Progenitor cell of endocrine pancreas (in vitro differentiated cells): ENCODE measurements at regions not wholly inside any gene's neighbourhood (a gene's known extent, or its start where the extent isn't known, plus 50 kb on each side); places are given as distances from the start of the nearest gene placed in this dataset.

Experiments
- DNase-seq: peaks from one replicate; pipeline ENCODE4 v3.0.0; 2021; ENCODE audit warnings: low spot score; ENCODE audit not compliant: unreplicated experiment
- H3K27ac Mint-ChIP-seq: 2 replicates; pipeline ENCODE4 v1.8.0; 2021; ENCODE audit warnings: mild to moderate bottlenecking, moderate library complexity, mixed read lengths
- H3K27me3 Mint-ChIP-seq: 2 replicates; pipeline ENCODE4 v1.8.0; 2021; ENCODE audit warnings: mixed read lengths
- H3K36me3 Mint-ChIP-seq: 2 replicates; pipeline ENCODE4 v1.8.0; 2022; ENCODE audit warnings: mixed read lengths; ENCODE audit not compliant: insufficient read depth
- H3K4me1 Mint-ChIP-seq: 2 replicates; pipeline ENCODE4 v1.8.0; 2021; ENCODE audit warnings: low read depth, mixed read lengths
- H3K4me3 Mint-ChIP-seq: 2 replicates; pipeline ENCODE4 v1.8.0; 2021; ENCODE audit warnings: low read depth, mild to moderate bottlenecking, moderate library complexity, mixed read lengths
- H3K9me3 Mint-ChIP-seq: 2 replicates; pipeline ENCODE4 v1.8.0; 2021; ENCODE audit warnings: low read depth, mixed read lengths
- TF ChIP-seq, protein P1 (sequence below): fragments of 200-600 bp; sonication (generic); IDR thresholded peaks from one replicate; pipeline ENCODE4 v1.5.0; 2021; ENCODE audit warnings: antibody characterized with exemption, mild to moderate bottlenecking; ENCODE audit not compliant: unreplicated experiment

DNA sequence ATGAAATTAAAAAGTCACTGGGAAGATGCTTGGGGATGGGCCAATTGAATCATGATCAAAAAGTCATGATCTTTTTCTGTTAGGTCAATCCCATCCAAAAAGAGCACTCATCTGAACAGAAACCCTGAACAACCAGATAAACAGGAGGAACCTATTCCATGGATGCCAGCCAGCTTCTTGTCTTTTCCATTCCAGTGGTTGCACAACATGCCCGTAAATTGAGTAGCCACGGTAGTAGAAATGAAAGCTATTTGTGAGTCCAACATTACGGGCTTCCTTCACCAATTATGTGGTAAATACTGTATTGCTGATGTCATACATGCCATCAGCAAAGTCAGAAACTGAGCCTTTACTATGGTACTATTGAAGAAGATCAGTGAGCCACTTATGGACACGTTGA is 982.4 kb upstream of the HS3ST1 start:
- no peak for DNase-seq
- no peaks in the 10 kb centered on the region for H3K9me3 Mint-ChIP-seq
- no peaks in the 10 kb centered on the region for H3K27me3 Mint-ChIP-seq
- TF ChIP-seq, protein P1, sequence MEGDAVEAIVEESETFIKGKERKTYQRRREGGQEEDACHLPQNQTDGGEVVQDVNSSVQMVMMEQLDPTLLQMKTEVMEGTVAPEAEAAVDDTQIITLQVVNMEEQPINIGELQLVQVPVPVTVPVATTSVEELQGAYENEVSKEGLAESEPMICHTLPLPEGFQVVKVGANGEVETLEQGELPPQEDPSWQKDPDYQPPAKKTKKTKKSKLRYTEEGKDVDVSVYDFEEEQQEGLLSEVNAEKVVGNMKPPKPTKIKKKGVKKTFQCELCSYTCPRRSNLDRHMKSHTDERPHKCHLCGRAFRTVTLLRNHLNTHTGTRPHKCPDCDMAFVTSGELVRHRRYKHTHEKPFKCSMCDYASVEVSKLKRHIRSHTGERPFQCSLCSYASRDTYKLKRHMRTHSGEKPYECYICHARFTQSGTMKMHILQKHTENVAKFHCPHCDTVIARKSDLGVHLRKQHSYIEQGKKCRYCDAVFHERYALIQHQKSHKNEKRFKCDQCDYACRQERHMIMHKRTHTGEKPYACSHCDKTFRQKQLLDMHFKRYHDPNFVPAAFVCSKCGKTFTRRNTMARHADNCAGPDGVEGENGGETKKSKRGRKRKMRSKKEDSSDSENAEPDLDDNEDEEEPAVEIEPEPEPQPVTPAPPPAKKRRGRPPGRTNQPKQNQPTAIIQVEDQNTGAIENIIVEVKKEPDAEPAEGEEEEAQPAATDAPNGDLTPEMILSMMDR = no peak
- no peak overlapping the region for H3K27ac Mint-ChIP-seq
- H3K4me1 Mint-ChIP-seq = no peaks in the 10 kb centered on the region
- H3K4me3 Mint-ChIP-seq = no peak overlapping the region
- no peaks in the 10 kb centered on the region for H3K36me3 Mint-ChIP-seq

DNA sequence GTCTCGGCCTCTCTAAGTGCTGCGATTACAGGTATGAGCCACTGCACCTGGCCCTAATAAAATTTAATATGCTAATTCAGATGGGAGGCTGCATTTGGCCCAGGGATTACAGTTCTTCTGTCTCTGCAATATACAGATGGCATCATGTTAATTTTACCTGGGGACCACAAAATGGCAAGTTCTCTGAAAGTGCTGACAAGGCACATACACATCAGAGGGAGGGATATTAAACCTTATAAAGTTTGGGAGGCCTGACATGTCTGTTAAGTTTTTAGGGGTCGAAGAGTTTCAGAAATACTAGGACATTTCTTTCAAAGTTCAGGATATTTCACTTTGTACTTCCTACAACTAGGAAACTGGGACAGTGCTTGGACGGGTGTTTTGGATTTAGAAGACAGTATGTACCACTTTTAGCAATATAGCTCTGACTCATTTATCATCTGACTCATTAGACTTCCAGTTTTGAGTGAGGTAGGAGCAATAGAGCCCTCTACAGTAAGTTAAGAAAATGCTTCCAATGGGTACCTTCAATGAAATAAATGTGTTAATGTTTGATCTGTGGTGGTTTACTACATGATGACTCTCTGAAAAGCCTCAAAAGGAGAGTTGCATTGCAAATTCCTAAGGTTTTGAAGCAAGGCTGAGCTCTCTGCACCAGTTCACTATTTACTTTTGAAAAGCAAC is 981.0 kb upstream of the HS3ST1 start:
- Mint-ChIP-seq H3K36me3 (no peaks in the 10 kb centered on the region), H3K4me3 (no peak overlapping the region), H3K9me3 (no peaks in the 10 kb centered on the region)

DNA sequence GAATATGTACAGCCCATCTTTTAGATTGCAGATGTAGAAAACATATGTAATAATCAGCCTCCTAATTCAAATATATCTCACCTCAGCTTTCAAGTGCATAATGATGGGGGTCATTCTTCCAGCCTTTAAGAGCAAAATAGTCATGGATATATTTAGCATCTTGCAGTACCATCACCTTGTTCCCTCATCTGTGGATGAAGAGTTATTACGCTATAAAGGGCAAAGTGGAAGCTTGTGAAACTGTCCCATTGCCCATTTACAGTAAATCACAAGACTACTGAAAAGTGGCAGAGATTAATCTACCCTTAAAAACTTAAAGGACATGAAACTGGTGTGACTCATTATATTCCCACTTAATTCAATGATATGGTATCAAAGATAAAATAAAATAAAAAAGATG is 979.7 kb upstream of the HS3ST1 start:
- Mint-ChIP-seq H3K27ac (no peak overlapping the region), H3K36me3 (no peaks in the 10 kb centered on the region), H3K9me3 (no peaks in the 10 kb centered on the region), H3K4me1 (no peaks in the 10 kb centered on the region), H3K27me3 (no peaks in the 10 kb centered on the region), H3K4me3 (no peak overlapping the region)
- no peak for DNase-seq
- TF ChIP-seq, protein P1 = no peak

More for the DNA sequence above, 981.0 kb upstream of the HS3ST1 start:
- no peak overlapping the region for H3K27ac Mint-ChIP-seq
- H3K4me1 Mint-ChIP-seq = no peaks in the 10 kb centered on the region
- no peaks in the 10 kb centered on the region for H3K27me3 Mint-ChIP-seq
- no peak for DNase-seq
- TF ChIP-seq, protein P1 = no peak

DNA sequence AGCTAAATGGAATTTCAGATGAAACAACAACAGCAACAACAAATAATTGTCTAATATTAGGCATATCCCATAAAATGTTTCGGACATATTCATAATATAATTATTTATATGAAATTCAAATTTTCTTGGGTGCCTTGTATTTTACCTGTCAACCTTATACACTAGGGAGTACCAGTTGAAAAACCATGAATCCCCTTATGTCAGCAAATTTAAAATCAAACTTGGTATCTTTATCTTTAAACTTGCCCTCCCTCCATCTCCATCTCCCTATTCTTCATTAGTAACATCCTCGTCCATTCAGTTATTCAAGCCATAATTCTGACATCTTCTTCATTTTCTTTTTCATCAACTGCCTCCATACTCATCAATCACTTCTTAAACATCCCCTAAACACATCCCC is 974.5 kb upstream of the HS3ST1 start:
- H3K36me3 Mint-ChIP-seq = no peaks in the 10 kb centered on the region
- no peak for DNase-seq
- no peak overlapping the region for H3K27ac Mint-ChIP-seq
- H3K4me3 Mint-ChIP-seq = no peak overlapping the region
- H3K27me3 Mint-ChIP-seq = no peaks in the 10 kb centered on the region
- TF ChIP-seq, protein P1 = no peak
- peaks cover 1% of the 10 kb centered on the region for H3K4me1 Mint-ChIP-seq
- H3K9me3 Mint-ChIP-seq = no peaks in the 10 kb centered on the region

DNA sequence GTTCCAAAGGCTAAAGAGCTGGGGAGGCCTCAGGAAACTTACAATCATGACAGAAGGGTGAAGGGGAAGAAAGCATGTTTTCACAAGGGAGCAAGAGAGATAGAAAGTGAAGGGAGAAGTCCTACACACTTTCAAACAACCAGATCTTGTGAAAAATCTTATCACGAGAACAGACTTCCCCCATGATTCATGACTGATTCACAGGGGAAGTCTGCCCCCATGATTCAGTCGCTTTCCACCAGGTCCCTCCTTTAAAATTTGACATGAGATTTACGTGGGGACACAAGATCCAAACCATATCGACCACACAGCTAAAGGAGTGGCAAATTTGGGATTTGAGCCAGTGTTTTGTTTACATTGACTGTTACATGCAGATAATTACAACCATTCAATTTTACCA is 971.1 kb upstream of the HS3ST1 start:
- no peaks in the 10 kb centered on the region for H3K27me3 Mint-ChIP-seq
- no peak for DNase-seq
- no peak overlapping the region for H3K27ac Mint-ChIP-seq
- H3K9me3 Mint-ChIP-seq = no peaks in the 10 kb centered on the region
- H3K36me3 Mint-ChIP-seq = no peaks in the 10 kb centered on the region
- H3K4me3 Mint-ChIP-seq = no peak overlapping the region
- TF ChIP-seq, protein P1 = no peak
- peaks cover 4% of the 10 kb centered on the region for H3K4me1 Mint-ChIP-seq
